MCF 10A (cell line): ENCODE measurements at regions not wholly inside any gene's neighbourhood (a gene's known extent, or its start where the extent isn't known, plus 50 kb on each side); places are given as distances from the start of the nearest gene placed in this dataset.

Source experiments
- BruUV-seq: library from RNA; stranded (reverse); fragments of 400-500 nt; replicated peaks from 2 replicates; lab custom pipeline; 2021; lab: Mats Ljungman, UMichigan
- CTCF ChIA-PET: fragments of 300-600 bp; sonication (Branson Sonifier 250); formaldehyde crosslinking; extraction: SDS; loops from one replicate; lab custom pipeline; 2021; ENCODE audit warnings: antibody characterized with exemption, inconsistent platforms; lab: Yijun Ruan, JAX
- POLR2A ChIA-PET: fragments of 300-600, 350-650 bp; sonication (Branson Sonifier 250); formaldehyde crosslinking; extraction: SDS; loops from one replicate; lab custom pipeline; 2020; ENCODE audit warnings: antibody characterized with exemption, inconsistent platforms; lab: Yijun Ruan, JAX
- DNase-seq: peaks from one replicate; pipeline ENCODE4 v3.0.0-alpha.2; 2018; ENCODE audit not compliant: unreplicated experiment
- H3K27ac Mint-ChIP-seq: one replicate; pipeline ENCODE4 v1.8.0; 2022; ENCODE audit warnings: mild to moderate bottlenecking, low read depth, mixed read lengths; ENCODE audit not compliant: unreplicated experiment
- H3K27me3 Mint-ChIP-seq: one replicate; pipeline ENCODE4 v1.8.0; 2022; ENCODE audit warnings: mixed read lengths; ENCODE audit not compliant: insufficient read depth, unreplicated experiment
- H3K36me3 Mint-ChIP-seq: one replicate; pipeline ENCODE4 v1.8.0; 2022; ENCODE audit warnings: mild to moderate bottlenecking, moderate library complexity, mixed read lengths; ENCODE audit not compliant: insufficient read depth, unreplicated experiment
- H3K4me1 Mint-ChIP-seq: one replicate; pipeline ENCODE4 v1.8.0; 2022; ENCODE audit warnings: mixed read lengths; ENCODE audit not compliant: insufficient read depth, unreplicated experiment
- H3K4me3 Mint-ChIP-seq: one replicate; pipeline ENCODE4 v1.8.0; 2022; ENCODE audit warnings: mild to moderate bottlenecking, moderate library complexity, mixed read lengths; ENCODE audit not compliant: unreplicated experiment
- H3K9me3 Mint-ChIP-seq: one replicate; pipeline ENCODE4 v1.8.0; 2022; ENCODE audit warnings: mixed read lengths; ENCODE audit not compliant: unreplicated experiment
- intact Hi-C: fragments of 100-400 bp; cut with micrococcal nuclease; formaldehyde crosslinking; loops from 2 replicates; pipeline ENCODE4 v1.14.1; 2022
- TF ChIP-seq, protein P1 (sequence below): fragments of 200-600 bp; IDR thresholded peaks from one replicate; pipeline ENCODE4 v1.8.0; 2022; ENCODE audit warnings: antibody characterized with exemption, mild to moderate bottlenecking; ENCODE audit not compliant: unreplicated experiment

DNA sequence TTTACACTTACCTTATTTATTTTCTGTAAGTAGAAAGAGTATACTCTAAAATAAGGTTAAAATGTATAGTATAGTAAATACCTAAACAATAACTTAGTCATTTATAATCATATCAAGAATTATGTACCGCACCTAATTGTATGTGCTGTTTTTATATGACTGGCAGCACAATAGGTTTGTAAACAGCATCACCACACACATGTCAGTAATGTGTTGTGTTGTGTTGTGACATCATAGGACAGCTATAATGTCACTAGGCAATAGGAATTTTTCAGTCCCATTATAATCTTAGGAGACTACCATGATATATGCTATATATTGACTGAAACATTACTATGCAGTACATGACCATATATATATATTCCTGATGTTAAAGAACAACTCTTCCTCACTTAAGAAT, 99.9 kb upstream of the CNTN4 start:
- Mint-ChIP-seq H3K4me3 (no peak overlapping the region), H3K4me1 (no peaks in the 10 kb centered on the region), H3K27ac (no peak overlapping the region), H3K27me3 (no peaks in the 10 kb centered on the region), H3K36me3 (no peaks in the 10 kb centered on the region), H3K9me3 (no peaks in the 10 kb centered on the region)
- ChIA-PET CTCF (no interaction called here), POLR2A (interaction anchor here (0.5 kb wide), 1 partner anchor 91 kb away, joined by 3 read pairs; no protein-coding TSS in a partner anchor)
- intact Hi-C loops: no loop called here
- no peak for DNase-seq
- TF ChIP-seq, protein P1, sequence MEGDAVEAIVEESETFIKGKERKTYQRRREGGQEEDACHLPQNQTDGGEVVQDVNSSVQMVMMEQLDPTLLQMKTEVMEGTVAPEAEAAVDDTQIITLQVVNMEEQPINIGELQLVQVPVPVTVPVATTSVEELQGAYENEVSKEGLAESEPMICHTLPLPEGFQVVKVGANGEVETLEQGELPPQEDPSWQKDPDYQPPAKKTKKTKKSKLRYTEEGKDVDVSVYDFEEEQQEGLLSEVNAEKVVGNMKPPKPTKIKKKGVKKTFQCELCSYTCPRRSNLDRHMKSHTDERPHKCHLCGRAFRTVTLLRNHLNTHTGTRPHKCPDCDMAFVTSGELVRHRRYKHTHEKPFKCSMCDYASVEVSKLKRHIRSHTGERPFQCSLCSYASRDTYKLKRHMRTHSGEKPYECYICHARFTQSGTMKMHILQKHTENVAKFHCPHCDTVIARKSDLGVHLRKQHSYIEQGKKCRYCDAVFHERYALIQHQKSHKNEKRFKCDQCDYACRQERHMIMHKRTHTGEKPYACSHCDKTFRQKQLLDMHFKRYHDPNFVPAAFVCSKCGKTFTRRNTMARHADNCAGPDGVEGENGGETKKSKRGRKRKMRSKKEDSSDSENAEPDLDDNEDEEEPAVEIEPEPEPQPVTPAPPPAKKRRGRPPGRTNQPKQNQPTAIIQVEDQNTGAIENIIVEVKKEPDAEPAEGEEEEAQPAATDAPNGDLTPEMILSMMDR: no peak
- BruUV-seq: no TSS peak

DNA sequence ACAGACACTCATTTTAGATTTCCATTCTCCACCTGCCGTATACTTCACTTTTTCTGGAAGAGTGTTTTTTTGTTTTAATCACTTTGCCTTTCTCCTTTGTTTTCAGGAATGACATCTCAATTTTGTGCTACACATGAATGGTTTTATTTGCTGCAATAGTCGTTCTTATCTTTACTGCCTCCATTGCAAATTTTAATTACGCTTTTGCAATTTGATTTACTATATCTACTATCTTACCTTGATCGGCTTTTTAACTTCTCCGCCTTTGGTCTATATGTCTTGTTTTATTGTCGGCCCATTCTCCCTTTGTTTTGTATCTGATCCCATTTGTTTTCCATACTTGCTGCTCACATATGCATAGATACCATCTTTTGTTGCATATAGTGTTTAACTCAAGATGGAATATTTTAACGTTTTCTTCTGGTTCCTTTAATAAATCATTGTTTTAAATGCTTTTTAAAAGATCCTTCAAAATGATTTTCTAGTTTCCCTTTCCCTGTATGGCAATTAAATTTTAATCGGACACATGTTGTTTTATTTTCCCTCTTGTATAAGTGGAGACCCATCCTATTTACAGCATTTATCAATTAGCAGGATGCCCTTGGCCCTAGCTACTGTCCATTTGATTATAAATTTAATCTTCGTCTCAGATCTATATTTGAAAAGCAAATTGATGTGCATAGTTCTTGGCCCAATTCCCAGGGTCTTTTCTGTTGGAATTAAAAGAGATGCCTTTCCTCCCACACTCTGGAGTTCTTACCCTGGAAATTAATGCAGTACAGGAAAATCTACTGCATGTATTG, 97.2 kb upstream of the CNTN4 start:
- POLR2A ChIA-PET: no interaction called here
- Mint-ChIP-seq H3K4me3 (no peak overlapping the region), H3K27ac (no peak overlapping the region), H3K9me3 (no peaks in the 10 kb centered on the region), H3K36me3 (no peaks in the 10 kb centered on the region), H3K4me1 (no peaks in the 10 kb centered on the region), H3K27me3 (no peaks in the 10 kb centered on the region)
- TF ChIP-seq, protein P1: no peak
- BruUV-seq: no TSS peak
- no peak for DNase-seq
- CTCF ChIA-PET: no interaction called here
- intact Hi-C loops: no loop called here

DNA sequence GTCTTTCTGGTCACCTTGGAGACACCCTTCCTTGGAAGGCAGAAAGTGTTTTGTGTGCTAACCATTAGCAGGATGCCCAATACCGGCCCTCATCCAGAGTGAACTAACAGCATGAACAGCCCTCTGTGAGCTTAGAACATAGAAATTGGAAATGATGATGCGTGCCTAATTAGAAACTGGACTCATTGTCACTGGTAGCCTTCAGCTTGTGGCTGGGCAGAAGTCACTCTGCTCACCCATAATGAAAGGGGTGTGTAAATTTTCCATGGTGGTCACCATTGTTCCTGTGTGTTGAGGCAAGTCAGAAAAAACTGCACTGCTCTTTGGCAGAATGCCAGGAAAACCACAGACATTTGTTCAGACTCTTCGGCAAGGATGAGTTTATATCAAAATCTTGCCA, 74.7 kb upstream of the CNTN4 start:
- H3K4me1 Mint-ChIP-seq: no peaks in the 10 kb centered on the region
- no peaks in the 10 kb centered on the region for H3K27me3 Mint-ChIP-seq
- no TSS peak for BruUV-seq
- no peaks in the 10 kb centered on the region for H3K9me3 Mint-ChIP-seq
- no peak overlapping the region for H3K4me3 Mint-ChIP-seq
- TF ChIP-seq, protein P1: no peak
- intact Hi-C loops: no loop called here
- H3K27ac Mint-ChIP-seq: no peak overlapping the region
- POLR2A ChIA-PET: interaction anchor here (0.6 kb wide), 1 partner anchor 394 kb away, joined by 3 read pairs; no protein-coding TSS in a partner anchor
- H3K36me3 Mint-ChIP-seq: no peaks in the 10 kb centered on the region
- CTCF ChIA-PET: interaction anchor here (0.6 to 0.8 kb wide), 2 partner anchors 639 to 666 kb away, joined by 3 read pairs; no protein-coding TSS in a partner anchor
- peak; percentile 31 for DNase-seq

DNA sequence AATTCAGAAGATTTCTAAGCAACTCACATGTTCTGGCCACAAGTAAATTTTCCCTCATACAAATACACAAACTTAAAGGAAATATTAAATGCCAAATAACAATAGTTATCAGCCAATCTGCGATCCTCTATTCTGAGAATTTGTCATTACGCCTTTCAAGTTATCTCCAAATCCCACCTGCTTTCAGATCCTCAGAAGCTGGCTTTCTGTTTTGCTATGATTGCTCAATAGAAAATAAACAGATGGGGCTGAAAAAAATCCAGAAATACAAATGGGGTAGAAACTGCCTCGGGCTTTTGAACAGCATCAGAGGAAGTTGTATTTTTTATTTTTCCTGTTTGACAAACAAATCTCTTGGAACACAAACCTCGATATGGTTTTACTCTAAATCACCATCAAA, 74.0 kb upstream of the CNTN4 start:
- BruUV-seq: no TSS peak
- POLR2A ChIA-PET: no interaction called here
- no peaks in the 10 kb centered on the region for H3K4me1 Mint-ChIP-seq
- CTCF ChIA-PET: no interaction called here
- no peaks in the 10 kb centered on the region for H3K9me3 Mint-ChIP-seq
- H3K36me3 Mint-ChIP-seq: no peaks in the 10 kb centered on the region
- no peak for DNase-seq
- TF ChIP-seq, protein P1: no peak
- intact Hi-C loops: no loop called here
- H3K27ac Mint-ChIP-seq: no peak overlapping the region
- no peaks in the 10 kb centered on the region for H3K27me3 Mint-ChIP-seq
- H3K4me3 Mint-ChIP-seq: no peak overlapping the region
